ENCODE measurements at regions not wholly inside any gene's neighbourhood (a gene's known extent, or its start where the extent isn't known, plus 50 kb on each side); places are given as distances from the start of the nearest gene placed in this dataset.
"Not testable (repeated sequence)": the region's sequence is repeated elsewhere in the genome, so short reads cannot be mapped to it uniquely, and the experiment has no call there.

DNA sequence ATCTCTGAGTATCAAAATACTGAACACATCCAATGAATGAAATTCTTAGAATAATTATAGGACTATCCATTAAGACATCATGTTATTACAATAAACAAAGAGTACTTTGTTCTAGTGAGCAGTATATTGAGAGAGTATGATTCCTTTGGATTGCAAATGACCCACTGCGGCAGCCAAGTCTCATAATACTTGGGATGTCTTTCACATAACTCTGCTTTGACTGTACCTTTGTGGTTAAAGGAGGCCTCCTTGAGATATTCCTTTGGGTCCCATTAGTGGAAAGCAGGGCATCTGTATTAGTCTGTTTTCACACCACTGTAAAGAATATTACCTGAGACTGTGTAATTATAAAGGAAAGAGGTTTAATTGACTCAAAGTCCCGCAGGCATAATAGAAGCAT lies 593.8 kb downstream of the TRHDE start:
- no peak for DNase-seq

DNA sequence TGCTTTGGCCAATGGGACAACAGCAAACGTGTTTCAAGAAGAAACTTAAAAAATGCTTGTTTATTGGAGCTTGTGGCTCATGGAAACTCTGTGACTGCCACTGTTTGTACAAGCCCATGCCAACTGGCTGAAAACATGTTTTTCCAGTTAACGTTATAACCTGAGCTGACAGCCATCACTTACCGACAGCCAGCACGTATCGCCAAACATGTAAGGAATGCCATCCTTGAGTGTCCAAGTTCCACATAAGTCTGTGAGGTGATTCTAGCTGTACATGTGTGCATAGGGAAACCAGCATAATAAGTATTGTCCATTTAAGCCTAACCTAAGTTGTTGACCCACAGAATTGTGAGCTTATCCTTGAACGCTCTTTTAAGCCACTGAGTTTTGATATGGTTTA lies 596.9 kb downstream of the TRHDE start:
- no peak for DNase-seq

GRCh38 chr12:72872238-72872887 lies 600.2 kb downstream of the TRHDE start:
- DNase-seq = peak; percentile 28 to 46

GRCh38 chr12:72872996-72873395 lies 600.8 kb downstream of the TRHDE start:
- DNase-seq = no peak

DNA sequence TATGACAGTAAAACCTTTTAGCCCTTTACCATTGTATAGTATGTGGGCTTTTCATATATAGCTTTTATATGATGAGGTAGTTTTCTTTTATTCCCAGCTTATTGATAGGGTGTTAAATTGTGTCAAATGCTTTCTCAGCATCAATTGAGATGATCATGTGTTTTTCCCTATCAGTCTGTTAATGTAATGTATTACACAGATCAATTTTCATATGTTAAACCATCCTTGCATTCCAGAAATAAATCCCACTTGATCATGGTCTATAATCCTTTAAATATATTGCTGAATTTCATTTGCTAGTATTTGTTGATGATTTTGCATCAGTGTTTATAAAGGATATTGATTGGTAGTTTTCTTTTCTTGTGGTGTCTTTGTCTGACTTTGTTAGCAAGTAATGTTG lies 603.9 kb downstream of the TRHDE start:
- no peak for DNase-seq

GRCh38 chr12:72888693-72889092 lies 616.5 kb downstream of the TRHDE start:
- no peak for DNase-seq

- DNase-seq = no peak
Observed at GRCh38 chr12:72889791-72890190, 617.6 kb downstream of the TRHDE start.

DNA sequence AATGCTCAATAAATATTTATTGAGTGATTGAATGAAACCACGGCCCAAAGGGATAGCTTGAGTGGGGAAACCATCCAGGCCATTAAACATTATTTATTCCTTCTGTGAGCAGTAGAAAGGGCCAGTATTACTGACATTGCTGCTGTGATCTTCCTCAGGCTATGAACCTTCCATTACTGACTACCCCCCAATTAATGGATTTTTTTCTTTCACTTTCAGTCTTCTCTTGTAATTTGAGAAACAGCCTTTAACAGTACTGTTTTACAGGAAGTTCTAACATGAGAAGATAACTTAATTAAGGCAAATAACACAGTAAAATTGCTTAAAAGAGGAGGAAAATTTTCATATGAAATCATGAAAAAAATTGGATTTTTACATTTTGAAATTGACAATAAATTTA lies 629.5 kb downstream of the TRHDE start:
- no peak for DNase-seq

- DNase-seq = no peak
Observed at GRCh38 chr12:72925716-72926115, 653.5 kb downstream of the TRHDE start.

GRCh38 chr12:72931838-72932237 lies 659.7 kb downstream of the TRHDE start:
- not testable (repeated sequence) for DNase-seq

DNA sequence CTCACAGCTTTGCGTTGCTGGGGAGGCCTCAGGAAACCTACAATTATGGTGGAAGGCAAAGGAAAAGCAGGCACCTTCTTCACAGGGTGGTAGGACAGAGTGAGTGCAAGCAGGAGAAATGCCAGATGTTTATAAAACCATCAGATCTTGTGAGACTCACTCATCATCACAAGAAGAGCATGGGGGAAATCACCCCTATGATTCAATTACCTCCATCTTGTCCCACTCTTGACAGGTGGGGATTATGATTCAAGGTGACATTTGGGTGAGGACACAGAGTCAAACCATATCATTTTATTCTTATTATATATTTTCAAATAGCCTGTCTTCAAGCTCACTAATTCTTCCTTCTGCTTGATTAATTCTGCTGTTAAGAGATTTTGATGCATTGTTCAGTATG lies 665.3 kb downstream of the TRHDE start:
- no peak for DNase-seq

DNA sequence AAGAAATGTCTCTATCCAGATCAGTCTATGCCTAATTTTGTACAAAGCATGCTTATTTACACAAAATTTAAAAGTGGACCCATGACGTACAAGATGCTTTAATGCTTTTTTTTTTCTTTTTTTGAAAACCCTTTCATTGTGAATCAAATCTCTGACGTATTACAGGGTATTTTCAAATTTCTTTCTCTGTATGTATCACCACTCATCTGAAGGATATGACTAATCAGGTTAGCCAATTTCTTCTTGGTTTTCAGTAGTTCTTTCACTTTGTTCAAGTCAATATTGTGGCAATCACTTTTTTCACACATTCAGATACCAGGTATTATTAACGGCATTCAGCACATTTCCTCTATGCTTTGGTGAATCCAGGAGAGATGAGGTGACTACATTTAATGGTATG lies 685.3 kb downstream of the TRHDE start:
- DNase-seq = no peak

DNA sequence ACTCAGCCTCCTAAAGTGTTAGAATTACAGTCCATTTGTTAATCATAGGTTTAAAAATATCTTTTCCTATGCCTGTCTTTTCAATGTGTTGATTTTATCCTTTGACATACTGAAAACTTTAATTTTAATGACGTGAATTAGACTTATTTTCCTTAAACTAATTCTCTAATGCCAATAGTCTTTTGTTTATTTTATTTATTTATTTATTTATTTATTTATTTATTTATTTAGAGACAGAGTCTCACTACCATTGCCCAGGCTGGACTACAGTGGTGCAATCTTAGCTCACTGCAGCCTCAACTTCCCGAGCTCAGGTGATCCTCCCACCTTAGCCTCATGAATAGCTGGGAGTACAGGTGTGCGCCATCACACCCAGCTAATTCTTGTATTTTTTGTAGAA lies 694.5 kb downstream of the TRHDE start:
- DNase-seq = no peak

DNA sequence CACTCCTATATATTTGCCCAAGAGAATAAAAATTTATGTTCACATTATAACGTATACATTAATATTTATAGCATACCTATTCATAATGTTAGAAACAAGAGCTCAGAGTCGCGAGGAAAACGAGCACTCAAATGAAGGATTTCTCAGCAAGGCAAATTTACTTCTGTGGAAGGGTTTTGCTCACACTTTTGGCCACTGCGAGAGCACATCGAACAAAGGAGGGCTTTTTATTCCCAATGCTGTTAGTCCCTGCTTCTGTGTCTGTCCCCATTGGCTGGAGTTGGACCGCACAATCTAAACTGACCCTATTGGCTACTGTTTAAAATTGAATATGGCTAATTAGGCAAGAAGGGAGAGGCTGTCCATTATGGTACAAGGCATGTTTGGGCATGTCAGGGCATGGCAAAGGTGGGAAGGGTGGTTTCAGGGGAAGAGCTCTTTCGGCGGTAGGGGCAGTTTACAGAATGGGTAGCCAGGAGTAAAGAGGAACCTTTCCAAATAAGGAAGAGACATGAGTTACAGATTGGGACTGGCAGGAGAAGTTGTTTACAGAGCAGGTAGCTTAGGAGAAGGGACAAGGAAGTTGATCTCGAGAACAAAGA lies 702.9 kb downstream of the TRHDE start:
- no peak for DNase-seq

- no peak for DNase-seq
Observed at GRCh38 chr12:72978999-72979398, 706.8 kb downstream of the TRHDE start.

GRCh38 chr12:72982356-72982755 lies 710.2 kb downstream of the TRHDE start:
- no peak for DNase-seq

GRCh38 chr12:72986963-72987362 lies 714.8 kb downstream of the TRHDE start:
- DNase-seq = no peak

- DNase-seq = no peak
Observed at GRCh38 chr12:72989458-72989947, 717.3 kb downstream of the TRHDE start.

- not testable (repeated sequence) for DNase-seq
Observed at GRCh38 chr12:72995029-72995428, 722.9 kb downstream of the TRHDE start.

DNA sequence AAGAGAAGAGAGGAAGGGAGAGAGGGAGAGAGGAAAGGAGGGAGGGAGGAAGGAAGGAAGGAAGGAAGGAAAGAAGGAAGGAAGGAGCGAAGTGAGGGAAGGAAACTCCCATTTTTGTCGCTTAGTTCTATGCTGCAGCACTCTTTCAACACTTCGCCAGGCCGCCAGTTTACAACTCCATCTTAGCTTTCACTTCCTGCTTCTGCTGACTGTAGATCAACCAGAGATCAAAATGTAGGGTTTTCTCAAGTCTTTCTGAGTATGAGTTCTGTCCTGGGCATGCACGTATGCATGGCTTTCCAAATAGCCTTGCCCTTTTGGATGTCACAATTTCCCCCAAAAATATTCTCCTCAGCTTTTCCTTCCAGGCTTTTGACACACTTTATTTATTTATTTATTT lies 723.4 kb downstream of the TRHDE start:
- DNase-seq = no peak

DNA sequence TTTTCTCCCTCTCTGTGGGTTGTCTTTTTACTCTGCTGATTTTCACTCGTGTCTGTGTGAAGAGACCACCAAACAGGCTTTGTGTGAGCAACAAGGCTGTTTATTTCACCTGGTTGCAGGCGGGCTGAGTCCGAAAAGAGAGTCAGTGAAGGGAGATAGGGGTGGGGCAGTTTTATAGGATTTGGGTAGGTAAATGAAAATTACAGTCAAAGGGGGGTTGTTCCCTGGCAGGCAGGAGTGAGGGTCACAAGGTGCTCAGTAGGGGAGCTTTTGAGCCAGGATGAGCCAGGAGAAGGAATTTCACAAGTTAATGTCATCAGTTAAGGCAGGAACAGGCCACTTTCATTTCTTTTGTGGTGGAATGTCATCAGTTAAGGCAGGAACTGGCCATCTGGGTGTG lies 729.6 kb downstream of the TRHDE start:
- not testable (repeated sequence) for DNase-seq

- DNase-seq = not testable (repeated sequence)
Observed at GRCh38 chr12:73002504-73002903, 730.3 kb downstream of the TRHDE start.

- DNase-seq = not testable (repeated sequence)
Observed at GRCh38 chr12:73009138-73009834, 737.1 kb downstream of the TRHDE start.

DNA sequence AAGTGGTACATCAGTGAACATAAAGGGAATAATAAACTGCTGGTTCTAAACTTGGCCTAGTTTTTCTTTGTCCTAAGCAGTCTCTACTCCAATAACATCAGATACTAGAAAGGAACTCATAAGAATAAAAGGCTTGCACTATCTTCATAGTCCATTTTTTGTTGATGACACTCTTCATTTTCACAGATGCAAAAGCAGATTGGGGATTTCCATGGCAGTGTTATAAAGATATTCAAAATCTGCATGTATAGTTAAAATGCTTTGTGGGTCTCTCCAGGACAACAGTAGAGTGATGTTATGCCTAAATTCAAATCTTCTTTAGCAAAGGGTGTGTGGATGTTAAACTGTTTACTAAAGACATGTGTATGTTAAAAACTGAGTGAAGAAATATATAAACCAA lies 745.8 kb downstream of the TRHDE start:
- DNase-seq = no peak
